HL-60/S4 treated with phorbol 12-myristate 13-acetate at 8.2 ng/mL for 4 days and 3 days (cell line): ENCODE measurements at regions not wholly inside any gene's neighbourhood (a gene's known extent, or its start where the extent isn't known, plus 50 kb on each side); places are given as distances from the start of the nearest gene placed in this dataset.
"Not testable (repeated sequence)": the region's sequence is repeated elsewhere in the genome, so short reads cannot be mapped to it uniquely, and the experiment has no call there.

Experiments used
- in situ Hi-C: fragments of 300-500 bp; cut with MboI; formaldehyde crosslinking; loops from 2 replicates; pipeline ENCODE4 v1.15.0; 2022; ENCODE audit warnings: low sequenced_read_pairs

- in situ Hi-C loops: no loop called here
Observed at GRCh38 chr1:65020774-65021173, 54.4 kb upstream of the JAK1 start.

- in situ Hi-C loops: no loop called here
Observed at GRCh38 chr1:65021795-65022194, 55.4 kb upstream of the JAK1 start.

- in situ Hi-C loops: no loop called here
Observed at GRCh38 chr1:65022216-65022615, 55.9 kb upstream of the JAK1 start.

- in situ Hi-C loops: no loop called here
Observed at GRCh38 chr1:65025794-65026193, 59.4 kb upstream of the JAK1 start.

- in situ Hi-C loops: no loop called here
Observed at GRCh38 chr1:65026235-65026634, 59.9 kb upstream of the JAK1 start.

GRCh38 chr1:65027666-65028358, 61.5 kb upstream of the JAK1 start:
- in situ Hi-C loops: no loop called here

- in situ Hi-C loops: not testable (repeated sequence)
Observed at GRCh38 chr1:65029434-65029833, 63.1 kb upstream of the JAK1 start.

GRCh38 chr1:65034879-65035278, 68.5 kb upstream of the JAK1 start:
- in situ Hi-C loops: not testable (repeated sequence)

GRCh38 chr1:65036570-65037051, 70.3 kb upstream of the JAK1 start:
- in situ Hi-C loops: no loop called here

GRCh38 chr1:65039066-65039465, 72.7 kb upstream of the JAK1 start:
- in situ Hi-C loops: no loop called here

- in situ Hi-C loops: no loop called here
Observed at GRCh38 chr1:65039508-65039907, 73.2 kb upstream of the JAK1 start.

- in situ Hi-C loops: no loop called here
Observed at GRCh38 chr1:65042467-65042866, 76.1 kb upstream of the JAK1 start.

GRCh38 chr1:65044411-65044810, 78.1 kb upstream of the JAK1 start:
- in situ Hi-C loops: no loop called here

GRCh38 chr1:65045022-65045817, 78.9 kb upstream of the JAK1 start:
- in situ Hi-C loops: no loop called here

GRCh38 chr1:65048335-65048734, 82.0 kb upstream of the JAK1 start:
- in situ Hi-C loops: no loop called here

GRCh38 chr1:65049941-65050713, 83.8 kb upstream of the JAK1 start:
- in situ Hi-C loops: loop anchor here (25.0 kb wide), 1 partner anchor 162 kb away; no protein-coding TSS in a partner anchor

- in situ Hi-C loops: loop anchor here (25.0 kb wide), 1 partner anchor 162 kb away; no protein-coding TSS in a partner anchor
Observed at GRCh38 chr1:65050735-65051134, 84.4 kb upstream of the JAK1 start.

- in situ Hi-C loops: loop anchor here (25.0 kb wide), 1 partner anchor 158 kb away; no protein-coding TSS in a partner anchor
Observed at GRCh38 chr1:65054481-65054880, 88.1 kb upstream of the JAK1 start.

GRCh38 chr1:65055747-65056146, 89.4 kb upstream of the JAK1 start:
- in situ Hi-C loops: loop anchor here (25.0 kb wide), 1 partner anchor 157 kb away; no protein-coding TSS in a partner anchor

GRCh38 chr1:65056234-65056633, 89.9 kb upstream of the JAK1 start:
- in situ Hi-C loops: loop anchor here (25.0 kb wide), 1 partner anchor 156 kb away; no protein-coding TSS in a partner anchor

- in situ Hi-C loops: loop anchor here (25.0 kb wide), 1 partner anchor 155 kb away; no protein-coding TSS in a partner anchor
Observed at GRCh38 chr1:65056866-65057265, 90.5 kb upstream of the JAK1 start.
